Lung (tissue), 11 donors: ENCODE measurements at regions not wholly inside any gene's neighbourhood (a gene's known extent, or its start where the extent isn't known, plus 50 kb on each side); places are given as distances from the start of the nearest gene placed in this dataset.

ENCODE experiments used
- ATAC-seq: fragments of 200-7000 bp; cut with Tn5 transposase; one replicate; pipeline ENCODE4 v1.9.1; 2020; ENCODE audit warnings: moderate number of reproducible peaks; ENCODE audit not compliant: insufficient read depth, low FRiP score
- DNase-seq, 3 donors: peaks; one replicate each; pipeline ENCODE4 v3.0.0-alpha.2; 2013 to 2017
- H3K27ac ChIP-seq, 2 donors: one replicate each; pipeline ENCODE4 v1.5.1; 2013; ENCODE audit warnings: mild to moderate bottlenecking in 2 of 2, moderate library complexity in 2 of 2, control low read depth in 1 of 2, inconsistent platforms in 1 of 2, low read depth in 1 of 2, low read length in 1 of 2
- H3K27me3 ChIP-seq, 3 donors: one replicate each; pipeline ENCODE4 v1.5.1; 2013; ENCODE audit warnings: low read length in 2 of 3; ENCODE audit not compliant: control insufficient read depth in 3 of 3, insufficient read depth in 3 of 3
- H3K36me3 ChIP-seq, 4 donors: one replicate each; pipeline ENCODE4 v1.5.1; 2013; ENCODE audit warnings: low read length in 4 of 4, mild to moderate bottlenecking in 1 of 4, moderate library complexity in 1 of 4; ENCODE audit not compliant: control insufficient read depth in 4 of 4, insufficient read depth in 4 of 4
- H3K4me1 ChIP-seq, 5 donors: one replicate each; pipeline ENCODE4 v1.5.1; 2013; ENCODE audit warnings: low read length in 5 of 5, mild to moderate bottlenecking in 2 of 5, moderate library complexity in 1 of 5; ENCODE audit not compliant: control insufficient read depth in 5 of 5, insufficient read depth in 5 of 5
- H3K4me3 ChIP-seq: one replicate; pipeline ENCODE4 v1.5.1; 2013; ENCODE audit warnings: mild to moderate bottlenecking, control low read depth, moderate library complexity
- H3K9ac ChIP-seq, 2 donors: one replicate each; pipeline ENCODE4 v1.5.1; 2013; ENCODE audit warnings: low read length in 2 of 2, control low read depth in 1 of 2; ENCODE audit not compliant: insufficient read depth in 1 of 2
- H3K9me3 ChIP-seq, 4 donors: one replicate each; pipeline ENCODE4 v1.5.1; 2013; ENCODE audit warnings: low read length in 3 of 4, mild to moderate bottlenecking in 1 of 4, moderate library complexity in 1 of 4; ENCODE audit not compliant: control insufficient read depth in 4 of 4, insufficient read depth in 3 of 4
- WGBS, 2 donors: extraction: QIAGEN DNeasy Blood & Tissue Kit; methylation state at CpG; one replicate each; pipeline ENCODE4 v1.1.7; 2013; 5-methylcytosine and 5-hydroxymethylcytosine counted together
- TF ChIP-seq, protein P1 (sequence below): IDR thresholded peaks from 2 replicates; pipeline ENCODE4 v1.5.1; 2012; ENCODE audit warnings: mild to moderate bottlenecking; ENCODE audit errors: control extremely low read depth, extremely low read depth
- donor health status: control.
- donor health status: control.
- donor health status: Bipolar disorder and iron deficiency.
- donor health status: healthy.
- donor health status: DM: yes; HTN: yes; CAD: no.

GRCh38 chr12:113577464-113578129, 105.9 kb upstream of the LHX5 start:
- no peaks in the 10 kb centered on the region for H3K4me1 ChIP-seq
- TF ChIP-seq, protein P1, sequence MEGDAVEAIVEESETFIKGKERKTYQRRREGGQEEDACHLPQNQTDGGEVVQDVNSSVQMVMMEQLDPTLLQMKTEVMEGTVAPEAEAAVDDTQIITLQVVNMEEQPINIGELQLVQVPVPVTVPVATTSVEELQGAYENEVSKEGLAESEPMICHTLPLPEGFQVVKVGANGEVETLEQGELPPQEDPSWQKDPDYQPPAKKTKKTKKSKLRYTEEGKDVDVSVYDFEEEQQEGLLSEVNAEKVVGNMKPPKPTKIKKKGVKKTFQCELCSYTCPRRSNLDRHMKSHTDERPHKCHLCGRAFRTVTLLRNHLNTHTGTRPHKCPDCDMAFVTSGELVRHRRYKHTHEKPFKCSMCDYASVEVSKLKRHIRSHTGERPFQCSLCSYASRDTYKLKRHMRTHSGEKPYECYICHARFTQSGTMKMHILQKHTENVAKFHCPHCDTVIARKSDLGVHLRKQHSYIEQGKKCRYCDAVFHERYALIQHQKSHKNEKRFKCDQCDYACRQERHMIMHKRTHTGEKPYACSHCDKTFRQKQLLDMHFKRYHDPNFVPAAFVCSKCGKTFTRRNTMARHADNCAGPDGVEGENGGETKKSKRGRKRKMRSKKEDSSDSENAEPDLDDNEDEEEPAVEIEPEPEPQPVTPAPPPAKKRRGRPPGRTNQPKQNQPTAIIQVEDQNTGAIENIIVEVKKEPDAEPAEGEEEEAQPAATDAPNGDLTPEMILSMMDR = no peak
- no peak overlapping the region for H3K9ac ChIP-seq
- DNase-seq = no peak
- H3K4me3 ChIP-seq = no peak overlapping the region
- no peaks in the 10 kb centered on the region for H3K36me3 ChIP-seq
- 25 to 30% methylated on average over 7 of the region's 7 CpGs for WGBS, 2 donors
- ATAC-seq = no peak
- peaks cover 6 to 27% (median 7%) of the 10 kb centered on the region in 3 donors for H3K27me3 ChIP-seq
- peaks cover 0 to 10% (median 1%) of the 10 kb centered on the region in 4 donors for H3K9me3 ChIP-seq
- no peak overlapping the region for H3K27ac ChIP-seq

GRCh38 chr12:113575386-113575785, 103.7 kb upstream of the LHX5 start:
- TF ChIP-seq, protein P1 = no peak
- H3K4me3 ChIP-seq = no peak overlapping the region
- H3K4me1 ChIP-seq = no peaks in the 10 kb centered on the region
- no peak overlapping the region for H3K9ac ChIP-seq
- H3K27me3 ChIP-seq = peaks cover 2 to 34% (median 3%) of the 10 kb centered on the region in 3 donors
- peaks cover 0 to 2% (median 0%) of the 10 kb centered on the region in 4 donors for H3K9me3 ChIP-seq
- DNase-seq (no peak), ATAC-seq (no peak)
- 79 to 82% methylated on average over 10 of the region's 10 CpGs for WGBS, 2 donors
- no peak overlapping the region for H3K27ac ChIP-seq
- H3K36me3 ChIP-seq = no peaks in the 10 kb centered on the region

- Histone ChIP-seq H3K9ac (no peak overlapping the region), H3K4me3 (no peak overlapping the region), H3K27me3 (peaks cover 0 to 38% (median 2%) of the 10 kb centered on the region in 3 donors), H3K27ac (no peak overlapping the region), H3K36me3 (no peaks in the 10 kb centered on the region), H3K9me3 (peaks cover 0 to 2% (median 0%) of the 10 kb centered on the region in 4 donors), H3K4me1 (no peaks in the 10 kb centered on the region)
- WGBS, 2 donors = 87 to 93% methylated on average over 1 of the region's 1 CpG
- DNase-seq = no peak
- no peak for ATAC-seq
- TF ChIP-seq, protein P1 = no peak
Observed at GRCh38 chr12:113573148-113573547, 101.5 kb upstream of the LHX5 start.
